ENCODE measurements at regions not wholly inside any gene's neighbourhood (a gene's known extent, or its start where the extent isn't known, plus 50 kb on each side); places are given as distances from the start of the nearest gene placed in this dataset.
A peak's percentile ranks its signal among the peaks of the same experiment; 100 is the strongest.

- DNase-seq (ENCODE audit: low read depth): no peak
- no peak overlapping the region for H3K4me3 ChIP-seq (ENCODE audit: low read depth, low read length)
Measured at GRCh38 chr3:178263236-178263916, 272.9 kb upstream of the KCNMB2 start.

DNA sequence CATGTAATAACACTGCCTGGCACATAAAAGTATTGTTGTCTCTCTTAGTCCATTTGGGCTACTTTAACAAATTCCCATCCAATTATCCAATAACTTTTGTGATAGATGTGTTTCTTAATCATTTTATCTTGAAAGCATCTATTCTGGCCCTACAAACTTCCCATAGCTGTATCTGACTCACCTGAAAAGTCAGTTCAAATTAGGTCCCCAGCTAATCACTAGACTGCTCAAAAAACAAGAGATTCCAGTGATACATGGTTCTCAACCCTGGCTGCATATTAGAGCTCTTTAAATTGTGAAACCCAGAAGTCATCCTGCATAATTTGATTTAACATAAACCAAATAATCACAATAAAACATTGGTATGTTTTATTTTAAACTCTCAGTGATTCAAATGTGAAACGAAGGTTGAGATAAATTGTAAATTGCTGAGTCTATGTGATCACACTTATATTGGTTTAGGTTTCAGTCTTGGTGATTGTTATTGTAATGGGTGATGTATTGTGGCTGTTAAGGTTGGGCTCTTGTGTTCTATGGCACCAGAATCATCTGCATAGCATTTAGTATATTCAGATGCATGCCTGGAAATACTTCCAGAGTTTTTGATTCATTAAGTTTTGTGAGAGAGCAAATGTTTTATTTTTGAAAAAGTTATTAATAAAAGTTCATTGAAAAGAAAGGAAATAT is 268.9 kb upstream of the KCNMB2 start:
- no peak overlapping the region for H3K4me3 ChIP-seq (ENCODE audit: low read depth, low read length)
- DNase-seq (ENCODE audit: low read depth): no peak

GRCh38 chr3:178270838-178271237 is 265.4 kb upstream of the KCNMB2 start:
- no peak for DNase-seq (ENCODE audit: low read depth)
- no peak overlapping the region for H3K4me3 ChIP-seq (ENCODE audit: low read depth, low read length)

DNA sequence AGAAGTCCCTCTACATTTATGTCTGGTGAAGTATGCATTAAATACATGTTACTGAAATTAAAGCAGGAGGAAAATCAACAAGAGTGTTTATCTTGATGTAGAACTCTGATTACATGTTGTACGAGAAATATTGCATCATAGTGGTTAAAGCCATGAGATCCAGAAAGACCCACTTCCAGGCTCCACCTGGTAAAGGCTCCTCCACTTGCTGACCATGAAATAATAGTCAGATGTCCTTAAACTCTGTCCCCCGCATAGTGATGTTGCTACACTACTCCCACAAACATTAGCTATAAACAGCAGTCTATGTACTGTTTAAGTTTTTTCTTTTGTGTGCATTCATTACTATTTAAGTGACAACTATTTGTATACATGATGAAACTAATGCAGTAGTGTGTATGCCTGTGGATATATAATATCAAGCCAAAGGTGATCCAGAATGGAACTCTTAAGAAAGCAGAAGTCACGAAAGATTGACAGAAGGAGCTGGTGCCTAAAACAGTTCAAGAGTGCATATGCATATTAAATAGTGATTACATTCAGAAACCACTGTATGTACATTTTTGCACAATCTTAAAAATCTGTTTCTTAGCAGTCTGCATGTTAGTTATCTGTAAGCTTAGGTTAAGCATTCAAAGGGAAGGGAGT is 264.4 kb upstream of the KCNMB2 start:
- no peak overlapping the region for H3K4me3 ChIP-seq (ENCODE audit: low read depth, low read length)
- DNase-seq (ENCODE audit: low read depth): no peak

GRCh38 chr3:178272841-178273240 is 263.4 kb upstream of the KCNMB2 start:
- DNase-seq (ENCODE audit: low read depth): no peak
- no peak overlapping the region for H3K4me3 ChIP-seq (ENCODE audit: low read depth, low read length)

GRCh38 chr3:178274711-178275110 is 261.5 kb upstream of the KCNMB2 start:
- DNase-seq (ENCODE audit: low read depth): no peak
- no peak overlapping the region for H3K4me3 ChIP-seq (ENCODE audit: low read depth, low read length)

- no peak overlapping the region for H3K4me3 ChIP-seq (ENCODE audit: low read depth, low read length)
- no peak for DNase-seq (ENCODE audit: low read depth)
Measured at GRCh38 chr3:178275311-178275710, 260.9 kb upstream of the KCNMB2 start.

DNA sequence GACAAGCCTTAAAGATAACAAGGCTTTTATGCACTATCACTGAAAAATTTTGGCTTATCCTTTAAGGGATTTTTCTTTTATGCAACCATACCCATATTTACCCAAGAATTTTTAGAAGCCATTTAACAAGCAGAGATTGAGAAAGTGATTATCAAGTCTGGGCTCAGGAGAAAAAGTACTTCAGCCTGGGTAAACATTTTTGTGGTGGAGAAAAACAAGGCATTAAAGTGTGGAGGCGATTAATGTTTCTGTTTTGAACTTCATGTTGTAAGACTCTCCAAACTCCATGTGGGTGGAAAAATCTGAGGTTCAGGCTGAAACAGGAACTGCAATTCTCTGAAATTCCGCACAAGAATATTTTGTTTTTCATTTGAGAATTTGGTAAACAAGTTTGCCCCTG is 260.4 kb upstream of the KCNMB2 start:
- H3K4me3 ChIP-seq (ENCODE audit: low read depth, low read length): no peak overlapping the region

DNA sequence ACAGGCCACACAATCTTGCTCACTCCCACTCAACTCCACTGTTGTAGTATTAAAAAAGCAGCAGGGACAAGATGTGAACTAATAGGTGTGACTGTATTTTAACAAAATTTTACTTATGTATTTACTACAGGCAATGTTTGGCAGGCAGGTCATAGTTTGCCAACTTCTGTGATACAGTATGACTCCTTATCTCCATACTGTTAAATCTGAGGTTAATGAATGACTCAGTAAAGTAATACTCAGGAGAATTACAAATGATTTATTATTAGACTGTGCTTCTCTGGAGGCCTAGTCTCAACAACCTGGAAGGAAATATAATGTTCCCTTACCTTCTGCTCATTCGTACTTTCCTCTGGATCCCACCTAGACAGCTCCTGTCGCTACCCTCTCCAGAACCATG is 258.6 kb upstream of the KCNMB2 start:
- no peak overlapping the region for H3K4me3 ChIP-seq (ENCODE audit: low read depth, low read length)
- no peak for DNase-seq (ENCODE audit: low read depth)

More for the DNA sequence above, 260.4 kb upstream of the KCNMB2 start:
- DNase-seq (ENCODE audit: low read depth): no peak

DNA sequence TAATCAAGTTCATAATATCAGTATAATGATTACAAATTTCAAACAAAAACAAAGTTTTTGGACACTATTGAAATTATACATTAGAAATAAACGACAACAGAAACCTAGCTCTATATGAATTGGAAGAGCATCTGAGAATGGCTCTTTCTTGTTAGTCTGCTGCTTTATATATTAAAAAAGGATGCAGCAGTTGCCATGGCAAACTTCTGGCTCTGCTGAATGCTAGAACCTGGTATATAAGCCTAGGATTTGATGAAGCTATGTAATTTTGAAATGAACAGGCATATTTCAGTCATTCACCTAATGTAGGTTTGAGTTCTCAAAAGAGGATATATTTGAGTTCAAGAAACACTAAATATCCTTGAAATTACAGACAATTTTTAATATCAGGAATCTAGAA is 252.7 kb upstream of the KCNMB2 start:
- H3K4me3 ChIP-seq (ENCODE audit: low read depth, low read length): no peak overlapping the region
- DNase-seq (ENCODE audit: low read depth): no peak

DNA sequence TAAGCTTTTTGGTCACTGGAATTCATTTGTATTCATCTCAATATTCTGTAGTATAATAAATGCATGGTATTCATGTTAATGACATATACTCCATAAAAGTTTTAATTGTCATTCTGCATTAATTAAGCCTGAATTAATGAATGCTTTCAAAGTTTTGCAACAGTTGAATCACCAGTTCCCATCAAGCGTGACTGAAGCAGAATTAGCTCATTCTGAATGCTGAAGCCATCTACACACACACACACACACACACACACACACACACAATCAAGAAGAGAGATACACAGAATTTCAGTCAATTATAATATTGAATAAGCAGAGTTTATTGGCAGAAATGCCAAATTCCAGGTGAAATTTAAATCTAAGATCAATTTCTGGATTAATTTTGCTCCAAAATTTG is 252.1 kb upstream of the KCNMB2 start:
- no peak overlapping the region for H3K4me3 ChIP-seq (ENCODE audit: low read depth, low read length)
- no peak for DNase-seq (ENCODE audit: low read depth)

GRCh38 chr3:178288074-178288473 is 248.2 kb upstream of the KCNMB2 start:
- H3K4me3 ChIP-seq (ENCODE audit: low read depth, low read length): no peak overlapping the region
- DNase-seq (ENCODE audit: low read depth): no peak

DNA sequence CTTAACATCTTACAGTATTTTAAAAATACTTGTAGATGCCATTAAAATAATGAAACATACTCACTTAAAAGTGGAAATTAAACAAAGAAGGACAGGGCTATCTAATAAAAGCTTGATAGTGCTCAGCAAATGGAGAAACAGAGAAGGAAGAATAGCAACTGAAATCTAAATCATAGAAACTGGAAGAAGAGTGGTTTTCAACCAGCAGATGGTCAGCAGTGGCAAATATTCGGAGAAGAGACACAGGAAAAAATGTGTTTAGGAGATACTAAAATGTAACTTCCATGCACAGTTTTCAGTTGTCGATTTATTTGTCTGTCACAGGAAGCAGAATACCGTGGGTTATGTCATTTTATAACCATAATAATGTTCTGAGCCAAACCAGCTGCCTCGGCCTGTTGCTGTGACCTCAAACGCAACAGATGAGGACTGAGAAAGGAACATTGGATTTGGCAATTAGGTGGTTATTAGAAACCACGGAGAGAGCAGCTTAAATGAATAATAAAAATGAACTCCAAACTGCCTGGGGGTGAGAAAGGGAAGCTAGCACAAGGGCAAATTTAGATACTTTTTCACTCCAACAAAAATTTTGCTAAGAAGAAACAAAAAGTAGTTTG is 246.6 kb upstream of the KCNMB2 start:
- DNase-seq (ENCODE audit: low read depth): peak; percentile 72
- no peak overlapping the region for H3K4me3 ChIP-seq (ENCODE audit: low read depth, low read length)

- H3K4me3 ChIP-seq (ENCODE audit: low read depth, low read length): no peak overlapping the region
- DNase-seq (ENCODE audit: low read depth): no peak
Measured at GRCh38 chr3:178291574-178292370, 244.5 kb upstream of the KCNMB2 start.

GRCh38 chr3:178295292-178295912 is 240.8 kb upstream of the KCNMB2 start:
- DNase-seq (ENCODE audit: low read depth): peak; percentile 98
- H3K4me3 ChIP-seq (ENCODE audit: low read depth, low read length): no peak overlapping the region

- H3K4me3 ChIP-seq (ENCODE audit: low read depth, low read length): no peak overlapping the region
- DNase-seq (ENCODE audit: low read depth): peak; percentile 34
Measured at GRCh38 chr3:178297199-178297598, 239.0 kb upstream of the KCNMB2 start.

GRCh38 chr3:178297740-178298139 is 238.5 kb upstream of the KCNMB2 start:
- H3K4me3 ChIP-seq (ENCODE audit: low read depth, low read length): no peak overlapping the region
- no peak for DNase-seq (ENCODE audit: low read depth)

DNA sequence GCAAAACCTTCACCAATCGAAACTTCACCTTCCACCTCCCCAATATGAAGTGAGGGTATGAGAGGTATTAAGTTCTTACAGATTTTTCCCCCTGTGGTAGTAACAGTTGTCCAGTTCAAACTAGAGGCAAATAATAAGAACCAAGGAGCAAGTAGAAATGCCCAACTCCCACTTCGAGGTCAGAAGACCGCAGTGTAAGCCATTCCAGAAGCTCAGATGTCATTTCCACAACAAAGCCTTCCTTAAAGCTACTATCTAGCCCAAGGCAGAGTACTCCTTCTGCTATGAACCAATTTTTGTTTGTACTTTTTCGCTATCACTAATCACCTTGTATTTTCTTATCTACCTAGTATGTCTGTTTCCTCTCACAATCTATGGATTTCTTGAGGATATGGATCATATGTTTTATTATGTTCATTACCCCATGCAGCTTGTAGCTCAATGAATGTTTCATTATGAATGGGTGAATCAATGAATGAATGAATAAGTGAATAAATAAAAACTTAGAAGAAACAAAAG is 235.7 kb upstream of the KCNMB2 start:
- no peak for DNase-seq (ENCODE audit: low read depth)
- H3K4me3 ChIP-seq (ENCODE audit: low read depth, low read length): no peak overlapping the region

Data from skeletal muscle cell (primary cell).